HEK293T (cell line): ENCODE measurements at regions not wholly inside any gene's neighbourhood (a gene's known extent, or its start where the extent isn't known, plus 50 kb on each side); places are given as distances from the start of the nearest gene placed in this dataset.

Source experiments
- CTCF ChIA-PET: fragments of 350-600 bp; formaldehyde crosslinking; extraction: SDS; loops from one replicate; lab custom pipeline; 2021; ENCODE audit warnings: antibody characterized with exemption, inconsistent platforms; lab: Yijun Ruan, JAX
- POLR2A ChIA-PET: fragments of 350-600 bp; formaldehyde crosslinking; extraction: SDS; loops from one replicate; lab custom pipeline; 2020; ENCODE audit warnings: antibody characterized with exemption, inconsistent platforms; lab: Yijun Ruan, JAX
- DNase-seq: peaks from one replicate; pipeline ENCODE4 v3.0.0; 2012; ENCODE audit warnings: mixed read lengths; ENCODE audit errors: extremely low spot score
- ARNT ChIP-seq: fragments of 450-650 bp; IDR thresholded peaks from 2 replicates; pipeline ENCODE4 v1.6.1; 2017; ENCODE audit warnings: mild to moderate bottlenecking
- BHLHE40 ChIP-seq: fragments of 450-650 bp; IDR thresholded peaks from 2 replicates; pipeline ENCODE4 v1.6.1; 2016; ENCODE audit warnings: mild to moderate bottlenecking, moderate library complexity, borderline replicate concordance
- CTBP1 ChIP-seq: fragments of 450-650 bp; IDR thresholded peaks from 2 replicates; pipeline ENCODE4 v1.6.1; 2016; ENCODE audit warnings: borderline replicate concordance
- ELF4 ChIP-seq: fragments of 450-650 bp; IDR thresholded peaks from 2 replicates; pipeline ENCODE4 v1.6.1; 2017; ENCODE audit warnings: antibody characterized with exemption
- FOXA1 ChIP-seq: fragments of 450-650 bp; IDR thresholded peaks from 2 replicates; pipeline ENCODE4 v1.6.1; 2016; ENCODE audit warnings: mild to moderate bottlenecking
- FOXK2 ChIP-seq: fragments of 450-650 bp; IDR thresholded peaks from 2 replicates; pipeline ENCODE4 v1.6.1; 2016; ENCODE audit warnings: mild to moderate bottlenecking
- FOXM1 ChIP-seq: fragments of 450-650 bp; IDR thresholded peaks from 2 replicates; pipeline ENCODE4 v1.6.1; 2017; ENCODE audit warnings: mild to moderate bottlenecking, borderline replicate concordance
- HDGF ChIP-seq: fragments of 450-650 bp; IDR thresholded peaks from 2 replicates; pipeline ENCODE4 v1.6.1; 2017; ENCODE audit warnings: antibody characterized with exemption, borderline replicate concordance
- L3MBTL2 ChIP-seq: fragments of 450-650 bp; conservative IDR thresholded peaks from 2 replicates; pipeline ENCODE4 v1.6.1; 2016; ENCODE audit warnings: mild to moderate bottlenecking
- LEF1 ChIP-seq: fragments of 450-650 bp; IDR thresholded peaks from 2 replicates; pipeline ENCODE4 v1.6.1; 2017; ENCODE audit warnings: mild to moderate bottlenecking, borderline replicate concordance
- NFRKB ChIP-seq: fragments of 450-650 bp; IDR thresholded peaks from 2 replicates; pipeline ENCODE4 v1.6.1; 2016; ENCODE audit warnings: mild to moderate bottlenecking, moderate library complexity
- PKNOX1 ChIP-seq: fragments of 450-650 bp; IDR thresholded peaks from 2 replicates; pipeline ENCODE4 v1.6.1; 2016
- SP1 ChIP-seq: fragments of 450-650 bp; IDR thresholded peaks from 2 replicates; pipeline ENCODE4 v1.6.1; 2017
- SUZ12 ChIP-seq: fragments of 450-650 bp; IDR thresholded peaks from 2 replicates; pipeline ENCODE4 v1.6.1; 2016; ENCODE audit warnings: mild to moderate bottlenecking
- TARDBP ChIP-seq: fragments of 450-650 bp; IDR thresholded peaks from 2 replicates; pipeline ENCODE4 v1.6.1; 2016
- ZNF384 ChIP-seq: fragments of 450-650 bp; IDR thresholded peaks from 2 replicates; pipeline ENCODE4 v1.6.1; 2016

GRCh38 chr20:60750909-60751308 is 501.2 kb upstream of the CDH4 start:
- no peak for DNase-seq
- TF ChIP-seq FOXA1 (no peak), SUZ12 (no peak), ELF4 (no peak), TARDBP (no peak), FOXK2 (no peak), ZNF384 (no peak), HDGF (no peak)
- POLR2A ChIA-PET, result no interaction called here
- CTCF ChIA-PET, result no interaction called here

GRCh38 chr20:60751826-60752225 is 500.2 kb upstream of the CDH4 start:
- POLR2A ChIA-PET, result no interaction called here
- DNase-seq, result no peak
- CTCF ChIA-PET, result interaction anchor here (0.5 kb wide), 1 partner anchor 52 kb away, joined by 3 read pairs; no protein-coding TSS in a partner anchor
- TF ChIP-seq ARNT (no peak), BHLHE40 (no peak), FOXA1 (no peak), SUZ12 (no peak), CTBP1 (no peak), HDGF (no peak), ELF4 (no peak)

- TF ChIP-seq L3MBTL2 (no peak), FOXA1 (no peak), LEF1 (no peak), ARNT (no peak), SP1 (no peak), SUZ12 (no peak), CTBP1 (no peak), NFRKB (no peak), ELF4 (no peak), FOXK2 (no peak), FOXM1 (no peak), ZNF384 (no peak), BHLHE40 (no peak), HDGF (no peak), PKNOX1 (no peak), TARDBP (no peak)
- no peak for DNase-seq
- POLR2A ChIA-PET, result no interaction called here
- CTCF ChIA-PET, result no interaction called here
Measured at GRCh38 chr20:60752741-60753420, 499.2 kb upstream of the CDH4 start.

- TF ChIP-seq FOXK2 (no peak), ZNF384 (no peak), FOXA1 (no peak), ARNT (no peak), HDGF (no peak), FOXM1 (no peak), TARDBP (no peak), BHLHE40 (no peak), SUZ12 (no peak), CTBP1 (no peak), SP1 (no peak), PKNOX1 (no peak)
- CTCF ChIA-PET, result no interaction called here
- no peak for DNase-seq
- POLR2A ChIA-PET, result no interaction called here
Measured at GRCh38 chr20:60754856-60755255, 497.2 kb upstream of the CDH4 start.

GRCh38 chr20:60759651-60760050 is 492.4 kb upstream of the CDH4 start:
- no peak for TF ChIP-seq FOXK2
- TF ChIP-seq BHLHE40, result no peak
- TF ChIP-seq TARDBP, result no peak
- no peak for TF ChIP-seq LEF1
- no peak for TF ChIP-seq SP1
- no peak for TF ChIP-seq FOXA1
- no peak for TF ChIP-seq NFRKB
- DNase-seq, result no peak
- CTCF ChIA-PET, result no interaction called here
- POLR2A ChIA-PET, result no interaction called here

- CTCF ChIA-PET, result no interaction called here
- TF ChIP-seq CTBP1 (no peak), FOXK2 (no peak), FOXM1 (no peak), BHLHE40 (no peak), ARNT (no peak)
- no peak for DNase-seq
- POLR2A ChIA-PET, result no interaction called here
Measured at GRCh38 chr20:60760256-60761000, 491.6 kb upstream of the CDH4 start.

- TF ChIP-seq FOXA1 (no peak), ARNT (no peak), SP1 (no peak), ZNF384 (no peak), CTBP1 (no peak), PKNOX1 (no peak), BHLHE40 (no peak), TARDBP (no peak), ELF4 (no peak), NFRKB (no peak), FOXK2 (no peak), FOXM1 (no peak)
- DNase-seq, result no peak
- ChIA-PET CTCF (no interaction called here), POLR2A (no interaction called here)
Measured at GRCh38 chr20:60761056-60761455, 491.0 kb upstream of the CDH4 start.
